GM12891 (cell line): ENCODE measurements at regions not wholly inside any gene's neighbourhood (a gene's known extent, or its start where the extent isn't known, plus 50 kb on each side); places are given as distances from the start of the nearest gene placed in this dataset.
A peak's percentile ranks its signal among the peaks of the same experiment; 100 is the strongest.

ENCODE experiments used
- DNase-seq: peaks from one replicate; pipeline ENCODE4 v3.0.0; 2011; ENCODE audit warnings: low spot score; ENCODE audit not compliant: insufficient read length
- FAIRE-seq: peaks from 2 replicates; lab custom pipeline; 2011; peaks lifted over from hg19 to GRCh38; lab: Jason Lieb, UNC
- PAX5 ChIP-seq: IDR thresholded peaks from 2 replicates; pipeline ENCODE4 v1.6.1; 2011; ENCODE audit warnings: low read length, moderate library complexity, mild to moderate bottlenecking; ENCODE audit not compliant: insufficient read depth, severe bottlenecking
- POLR2A ChIP-seq: IDR thresholded peaks from 2 replicates; pipeline ENCODE4 v1.6.1; 2011; ENCODE audit warnings: low read depth, low read length, control low read depth
- POLR2AphosphoS5 ChIP-seq: IDR thresholded peaks from 2 replicates; pipeline ENCODE4 v1.6.1; 2011; ENCODE audit warnings: low read depth, low read length, control low read depth
- POU2F2 ChIP-seq: IDR thresholded peaks from 2 replicates; pipeline ENCODE4 v1.6.1; 2011; ENCODE audit warnings: low read depth, mild to moderate bottlenecking, control low read depth, low read length, moderate library complexity
- SPI1 ChIP-seq: IDR thresholded peaks from 2 replicates; pipeline ENCODE4 v1.6.1; 2011; ENCODE audit warnings: low read depth, low read length, control low read depth
- TAF1 ChIP-seq: IDR thresholded peaks from 2 replicates; pipeline ENCODE4 v1.6.1; 2011; ENCODE audit warnings: low read depth, low read length, control low read depth

- DNase-seq = no peak
- TF ChIP-seq POU2F2 = no peak
- TF ChIP-seq POLR2AphosphoS5 = no peak
- TF ChIP-seq PAX5 = no peak
- TF ChIP-seq POLR2A = no peak
- no peak for TF ChIP-seq SPI1
- no peak for TF ChIP-seq TAF1
- FAIRE-seq = no peak
Measured at GRCh38 chr1:185412385-185413087, 95.5 kb upstream of the IVNS1ABP start.

GRCh38 chr1:185409763-185410528 lies 92.9 kb upstream of the IVNS1ABP start:
- FAIRE-seq = peak; percentile 81
- TF ChIP-seq PAX5 (no peak), POLR2AphosphoS5 (no peak), SPI1 (no peak), TAF1 (no peak), POU2F2 (no peak)
- DNase-seq = no peak

- no peak for TF ChIP-seq POLR2AphosphoS5
- no peak for TF ChIP-seq PAX5
- TF ChIP-seq TAF1 = no peak
- DNase-seq (no peak), FAIRE-seq (no peak)
Measured at GRCh38 chr1:185409345-185409744, 92.3 kb upstream of the IVNS1ABP start.

GRCh38 chr1:185408700-185409270 lies 91.7 kb upstream of the IVNS1ABP start:
- no peak for DNase-seq
- peak; percentile 13 for FAIRE-seq
- TF ChIP-seq SPI1 = peak; percentile 79
- no peak for TF ChIP-seq POLR2A
- no peak for TF ChIP-seq POLR2AphosphoS5
- TF ChIP-seq PAX5 = no peak
- no peak for TF ChIP-seq POU2F2
- no peak for TF ChIP-seq TAF1

- no peak for FAIRE-seq
- DNase-seq = no peak
- TF ChIP-seq POLR2AphosphoS5 = no peak
- TF ChIP-seq PAX5 = no peak
- TF ChIP-seq SPI1 = no peak
- TF ChIP-seq TAF1 = no peak
- no peak for TF ChIP-seq POU2F2
- TF ChIP-seq POLR2A = no peak
Measured at GRCh38 chr1:185406691-185407009, 89.6 kb upstream of the IVNS1ABP start.

- TF ChIP-seq POU2F2 (no peak), SPI1 (no peak), POLR2A (no peak), PAX5 (no peak), TAF1 (no peak), POLR2AphosphoS5 (no peak)
- FAIRE-seq = no peak
Measured at GRCh38 chr1:185406006-185406690, 89.1 kb upstream of the IVNS1ABP start.

GRCh38 chr1:185404907-185405568 lies 88.0 kb upstream of the IVNS1ABP start:
- DNase-seq = no peak
- FAIRE-seq = no peak
- TF ChIP-seq POLR2AphosphoS5 = no peak
- TF ChIP-seq PAX5 = no peak
- TF ChIP-seq POLR2A = no peak
- no peak for TF ChIP-seq SPI1
- TF ChIP-seq POU2F2 = no peak
- TF ChIP-seq TAF1 = no peak

More at GRCh38 chr1:185406006-185406690, 89.1 kb upstream of the IVNS1ABP start:
- DNase-seq = no peak

- FAIRE-seq (no peak), DNase-seq (no peak)
- TF ChIP-seq POLR2AphosphoS5 (no peak), PAX5 (no peak), TAF1 (no peak), POU2F2 (no peak), SPI1 (no peak), POLR2A (no peak)
Measured at GRCh38 chr1:185404291-185404690, 87.2 kb upstream of the IVNS1ABP start.

- no peak for DNase-seq
- TF ChIP-seq POU2F2 (no peak), POLR2AphosphoS5 (no peak), SPI1 (no peak), POLR2A (no peak), PAX5 (no peak), TAF1 (no peak)
- FAIRE-seq = no peak
Measured at GRCh38 chr1:185402930-185403329, 85.9 kb upstream of the IVNS1ABP start.

- DNase-seq (no peak), FAIRE-seq (no peak)
- TF ChIP-seq PAX5 (no peak), POU2F2 (no peak), TAF1 (no peak), SPI1 (no peak), POLR2A (no peak), POLR2AphosphoS5 (no peak)
Measured at GRCh38 chr1:185401019-185401418, 84.0 kb upstream of the IVNS1ABP start.
